H1 (cell line): ENCODE measurements at regions not wholly inside any gene's neighbourhood (a gene's known extent, or its start where the extent isn't known, plus 50 kb on each side); places are given as distances from the start of the nearest gene placed in this dataset.

Source experiments
- CTCF ChIA-PET: fragments of 300-600 bp; sonication (Branson Sonifier 250); formaldehyde crosslinking; loops from one replicate; lab custom pipeline; 2021; ENCODE audit not compliant: partially characterized antibody; lab: Charles Lee
- POLR2A ChIA-PET: fragments of 300-600 bp; sonication (Branson Sonifier 250); formaldehyde crosslinking; loops from one replicate; lab custom pipeline; 2021; ENCODE audit warnings: inconsistent platforms; ENCODE audit not compliant: partially characterized antibody; lab: Charles Lee
- DNase-seq, 2 experiments: peaks; one replicate each; pipeline versions ENCODE4 v3.0.0 to v3.0.0-alpha.2; 2010 to 2022; ENCODE audit warnings: low spot score in 2 of 2, low read depth in 1 of 2, mixed read lengths in 1 of 2
- FAIRE-seq: peaks from 2 replicates; lab custom pipeline; 2011; peaks lifted over from hg19 to GRCh38; lab: Jason Lieb, UNC
- H2AFZ ChIP-seq: 2 replicates; pipeline ENCODE4 v1.8.1; 2012; ENCODE audit warnings: low read length, inconsistent platforms
- H2AK5ac ChIP-seq: 2 replicates; pipeline ENCODE4 v1.6.1; 2013; ENCODE audit warnings: low read depth, low read length
- H2BK120ac ChIP-seq: replicated peaks from 2 replicates; pipeline ENCODE3; 2013; ENCODE audit warnings: low read depth, low read length, inconsistent platforms
- H2BK12ac ChIP-seq: 2 replicates; pipeline ENCODE4 v1.6.1; 2013; ENCODE audit warnings: low read depth, low read length
- H2BK15ac ChIP-seq: 2 replicates; pipeline ENCODE4 v1.6.1; 2013; ENCODE audit warnings: low read length
- H2BK20ac ChIP-seq: 2 replicates; pipeline ENCODE4 v1.6.1; 2013; ENCODE audit warnings: low read length
- H2BK5ac ChIP-seq: 2 replicates; pipeline ENCODE4 v1.6.1; 2013; ENCODE audit warnings: low read depth, low read length
- H3K14ac ChIP-seq: 2 replicates; pipeline ENCODE4 v1.6.1; 2013; ENCODE audit warnings: inconsistent platforms; ENCODE audit not compliant: insufficient read length
- H3K18ac ChIP-seq: 2 replicates; pipeline ENCODE4 v1.6.1; 2013; ENCODE audit warnings: low read length; ENCODE audit errors: extremely low read depth
- H3K23ac ChIP-seq: 2 replicates; pipeline ENCODE4 v1.6.1; 2013; ENCODE audit warnings: inconsistent platforms; ENCODE audit not compliant: insufficient read length
- H3K23me2 ChIP-seq: 2 replicates; pipeline ENCODE4 v1.6.1; 2013; ENCODE audit warnings: low read depth, low read length
- H3K27ac ChIP-seq: 2 replicates; pipeline ENCODE4 v1.6.1; 2011; ENCODE audit warnings: low read depth, low read length, inconsistent platforms
- H3K27me3 ChIP-seq, 4 experiments: replicated peaks in 1 of 4; 1 replicate in 1 of 4; 2 replicates in 3 of 4; pipeline versions ENCODE4 v1.6.1 to v1.8.1; 2011 to 2013; ENCODE audit warnings: low read length in 3 of 4, mild to moderate bottlenecking in 3 of 4, inconsistent platforms in 2 of 4, mixed read lengths in 2 of 4, moderate library complexity in 1 of 4; ENCODE audit not compliant: control insufficient read depth in 3 of 4, insufficient read depth in 3 of 4; ENCODE audit errors: extremely low read depth in 1 of 4
- H3K36me3 ChIP-seq, 4 experiments: 2 replicates each; pipeline versions ENCODE4 v1.6.1 to v1.8.1; 2011 to 2013; ENCODE audit warnings: mild to moderate bottlenecking in 4 of 4, low read length in 3 of 4, moderate library complexity in 2 of 4, control low read depth in 1 of 4, inconsistent platforms in 1 of 4; ENCODE audit not compliant: insufficient read depth in 4 of 4, control insufficient read depth in 2 of 4
- H3K4ac ChIP-seq: replicated peaks from 2 replicates; pipeline ENCODE3; 2013; ENCODE audit warnings: low read length, low read depth, mixed read lengths, inconsistent platforms; ENCODE audit not compliant: insufficient read length
- H3K4me1 ChIP-seq, 4 experiments: replicated peaks in 1 of 4; 1 replicate in 1 of 4; 2 replicates in 3 of 4; pipeline versions ENCODE4 v1.6.1 to v1.8.1; 2011 to 2013; ENCODE audit warnings: low read length in 3 of 4, inconsistent platforms in 2 of 4, mixed read lengths in 1 of 4; ENCODE audit not compliant: insufficient read depth in 4 of 4, control insufficient read depth in 3 of 4
- H3K4me2 ChIP-seq, 2 experiments: 2 replicates each; pipeline versions ENCODE4 v1.6.1 to v1.8.1; 2011 to 2013; ENCODE audit warnings: low read depth in 2 of 2, low read length in 2 of 2, control low read depth in 1 of 2, inconsistent platforms in 1 of 2, mild to moderate bottlenecking in 1 of 2; ENCODE audit not compliant: insufficient read depth in 1 of 2
- H3K4me3 ChIP-seq, 4 experiments: fragments of 200-600, 300-600 bp in 1 of 4; sonication (generic), shearing (Covaris generic), sonication (Bioruptor Twin) in 1 of 4; 2 replicates each; pipeline versions ENCODE4 v1.5.1 to v1.8.1; 2011 to 2016; ENCODE audit warnings: low read length in 4 of 4, low read depth in 3 of 4, control low read depth in 2 of 4, inconsistent platforms in 2 of 4, mild to moderate bottlenecking in 2 of 4, mixed read lengths in 1 of 4, moderate library complexity in 1 of 4; ENCODE audit not compliant: insufficient read depth in 2 of 4; ENCODE audit errors: extremely low read depth in 1 of 4
- H3K56ac ChIP-seq: replicated peaks from 2 replicates; pipeline ENCODE3; 2013; ENCODE audit warnings: low read depth, mild to moderate bottlenecking, mixed read lengths, low read length, inconsistent platforms; ENCODE audit not compliant: insufficient read length
- H3K79me1 ChIP-seq: 2 replicates; pipeline ENCODE4 v1.6.1; 2013; ENCODE audit warnings: low read depth, low read length, control low read depth
- H3K79me2 ChIP-seq, 2 experiments: 2 replicates each; pipeline versions ENCODE4 v1.6.1 to v1.8.1; 2012 to 2013; ENCODE audit warnings: low read length in 2 of 2, mild to moderate bottlenecking in 2 of 2, inconsistent platforms in 1 of 2; ENCODE audit not compliant: insufficient read depth in 2 of 2, control insufficient read depth in 1 of 2
- H3K9ac ChIP-seq, 4 experiments: replicated peaks in 1 of 4; 1 replicate in 1 of 4; 2 replicates in 3 of 4; pipeline versions ENCODE4 v1.6.1 to v1.8.1; 2011 to 2013; ENCODE audit warnings: low read depth in 3 of 4, low read length in 3 of 4, control low read depth in 2 of 4, mild to moderate bottlenecking in 2 of 4, moderate library complexity in 2 of 4, inconsistent platforms in 1 of 4; ENCODE audit errors: extremely low read depth in 1 of 4
- H3K9me3 ChIP-seq, 2 experiments: 2 replicates each; pipeline versions ENCODE4 v1.6.1 to v1.8.1; 2012 to 2013; ENCODE audit warnings: mild to moderate bottlenecking in 2 of 2, moderate library complexity in 2 of 2, control low read depth in 1 of 2, inconsistent platforms in 1 of 2, low read depth in 1 of 2, low read length in 1 of 2, mixed read lengths in 1 of 2; ENCODE audit not compliant: insufficient read depth in 2 of 2
- H4K20me1 ChIP-seq, 2 experiments: replicated peaks in 1 of 2; 2 replicates each; pipeline versions ENCODE3 to v1.8.1; 2011 to 2013; ENCODE audit warnings: inconsistent platforms in 2 of 2, low read length in 2 of 2, mild to moderate bottlenecking in 1 of 2; ENCODE audit not compliant: insufficient read depth in 2 of 2, control insufficient read depth in 1 of 2
- H4K5ac ChIP-seq: 2 replicates; pipeline ENCODE4 v1.6.1; 2013; ENCODE audit warnings: low read length, low read depth, mixed read lengths, inconsistent platforms; ENCODE audit not compliant: insufficient read length
- H4K8ac ChIP-seq: 2 replicates; pipeline ENCODE4 v1.8.0; 2013; ENCODE audit warnings: mild to moderate bottlenecking, moderate library complexity, low read length, inconsistent platforms; ENCODE audit not compliant: insufficient read depth; ENCODE audit errors: extremely low read depth
- H4K91ac ChIP-seq: replicated peaks from 2 replicates; pipeline ENCODE3; 2013; ENCODE audit warnings: low read length, mixed read lengths, inconsistent platforms; ENCODE audit not compliant: insufficient read length
- ATF2 ChIP-seq: IDR thresholded peaks from 2 replicates; pipeline ENCODE4 v1.6.1; 2012; ENCODE audit warnings: low read length, inconsistent platforms
- FOSL1 ChIP-seq: IDR thresholded peaks from 2 replicates; pipeline ENCODE4 v1.6.1; 2011; ENCODE audit warnings: mild to moderate bottlenecking, low read depth, low read length, moderate library complexity; ENCODE audit not compliant: insufficient read depth
- GTF2F1 ChIP-seq: IDR thresholded peaks from 2 replicates; pipeline ENCODE4 v1.6.1; 2012; ENCODE audit warnings: low read depth, low read length, improper control_type of control experiment, borderline replicate concordance
- KDM4A ChIP-seq: IDR thresholded peaks from one replicate; pipeline ENCODE4 v1.7.1; 2012; ENCODE audit warnings: low read depth, mild to moderate bottlenecking, moderate library complexity, low read length, inconsistent platforms; ENCODE audit not compliant: severe bottlenecking
- KDM5A ChIP-seq: fragments of 200-600 bp; IDR thresholded peaks from 2 replicates; pipeline ENCODE4 v1.7.1; 2012; ENCODE audit warnings: mild to moderate bottlenecking, low read length, inconsistent platforms, mixed read lengths
- MAFK ChIP-seq: IDR thresholded peaks from 2 replicates; pipeline ENCODE4 v1.6.1; 2012; ENCODE audit warnings: low read depth, mild to moderate bottlenecking, improper control_type of control experiment, low read length
- PHF8 ChIP-seq: fragments of 200-600 bp; sonication (generic); conservative IDR thresholded peaks from 2 replicates; pipeline ENCODE4 v1.7.1; 2012; ENCODE audit warnings: low read depth, mild to moderate bottlenecking, inconsistent platforms, low read length, moderate library complexity
- POU5F1 ChIP-seq: IDR thresholded peaks from 2 replicates; pipeline ENCODE4 v1.6.1; 2011; ENCODE audit warnings: low read depth, mild to moderate bottlenecking, low read length, moderate library complexity
- RFX5 ChIP-seq: IDR thresholded peaks from 2 replicates; pipeline ENCODE4 v1.6.1; 2011; ENCODE audit warnings: low read depth, low read length, improper control_type of control experiment, borderline replicate concordance
- SP4 ChIP-seq: IDR thresholded peaks from 2 replicates; pipeline ENCODE4 v1.6.1; 2012; ENCODE audit warnings: low read length, inconsistent platforms
- USF2 ChIP-seq: IDR thresholded peaks from 2 replicates; pipeline ENCODE4 v1.6.1; 2011; ENCODE audit warnings: low read length, improper control_type of control experiment
- WGBS, 2 experiments: shearing (Covaris generic) in 1 of 2; methylation state at CpG; one replicate each; pipeline versions ENCODE4 v1.1.6 to v1.1.7; 2013 to 2015; ENCODE audit warnings: low lambda C conversion rate in 2 of 2, mixed read lengths in 2 of 2, inconsistent platforms in 1 of 2, low coverage in 1 of 2, missing lambda C conversion rate in 1 of 2; ENCODE audit not compliant: insufficient replicate concordance in 2 of 2, insufficient coverage in 1 of 2, insufficient read length in 1 of 2; ENCODE audit errors: extremely low coverage in 1 of 2, missing lambda C conversion rate in 1 of 2; 5-methylcytosine and 5-hydroxymethylcytosine counted together

GRCh38 chr1:194104247-194104844, 917.9 kb upstream of the B3GALT2 start:
- no peak overlapping the region for H2BK120ac ChIP-seq
- H3K79me1 ChIP-seq: no peaks in the 10 kb centered on the region
- H3K14ac ChIP-seq: no peak overlapping the region
- no peak overlapping the region for H2BK15ac ChIP-seq
- H3K9me3 ChIP-seq: no peaks in the 10 kb centered on the region
- no peak overlapping the region for H2AK5ac ChIP-seq
- H3K4me3 ChIP-seq: no peak overlapping the region
- no peak for FAIRE-seq
- H3K23me2 ChIP-seq: no peaks in the 10 kb centered on the region
- H4K20me1 ChIP-seq: no peaks in the 10 kb centered on the region
- H4K91ac ChIP-seq: no peak overlapping the region
- H3K4ac ChIP-seq: no peak overlapping the region
- H3K23ac ChIP-seq: no peak overlapping the region
- H2AFZ ChIP-seq: no peak overlapping the region
- no peak overlapping the region for H2BK20ac ChIP-seq
- ChIA-PET CTCF (interaction anchor here (0.7 to 4.0 kb wide), 5 partner anchors 9 to 335 kb away, joined by 3 to 14 read pairs (median 5); no protein-coding TSS in a partner anchor), POLR2A (no interaction called here)
- no peak overlapping the region for H3K56ac ChIP-seq
- H3K4me2 ChIP-seq: no peak overlapping the region
- no peak overlapping the region for H2BK5ac ChIP-seq
- no peaks in the 10 kb centered on the region for H3K79me2 ChIP-seq
- H3K27me3 ChIP-seq: no peaks in the 10 kb centered on the region
- no peak for DNase-seq
- H3K18ac ChIP-seq: no peak overlapping the region
- H4K8ac ChIP-seq: peak overlapping the region; percentile 41; the same call in 1 of the 2 replicates
- no peak overlapping the region for H2BK12ac ChIP-seq
- H3K9ac ChIP-seq: no peak overlapping the region
- H3K36me3 ChIP-seq: no peaks in the 10 kb centered on the region
- 94% methylated on average over 2 of the region's 2 CpGs; no CpG with 5 or more reads in 1 of the 2 experiments for WGBS, 2 experiments
- no peak overlapping the region for H3K27ac ChIP-seq
- H3K4me1 ChIP-seq: no peaks in the 10 kb centered on the region
- H4K5ac ChIP-seq: no peak overlapping the region
- no peak for TF ChIP-seq USF2
- no peak for TF ChIP-seq KDM4A
- no peak for TF ChIP-seq MAFK
- TF ChIP-seq PHF8: no peak
- TF ChIP-seq RFX5: no peak
- TF ChIP-seq KDM5A: no peak
- no peak for TF ChIP-seq POU5F1
- no peak for TF ChIP-seq ATF2
- TF ChIP-seq FOSL1: no peak
- TF ChIP-seq GTF2F1: no peak
- TF ChIP-seq SP4: no peak
